IMR-90 (cell line): ENCODE measurements at regions not wholly inside any gene's neighbourhood (a gene's known extent, or its start where the extent isn't known, plus 50 kb on each side); places are given as distances from the start of the nearest gene placed in this dataset.
"Not testable (repeated sequence)": the region's sequence is repeated elsewhere in the genome, so short reads cannot be mapped to it uniquely, and the experiment has no call there.

Experiments used
- ATAC-seq: fragments of 200-7000 bp; cut with Tn5 transposase; 2 replicates; pipeline ENCODE4 v1.9.1; 2020; ENCODE audit warnings: low read depth, mild to moderate bottlenecking, moderate library complexity
- BruUV-seq: library from RNA; stranded (reverse); fragments of 400-500 nt; replicated peaks from 2 replicates; lab custom pipeline; 2021; lab: Mats Ljungman, UMichigan
- CTCF ChIA-PET: fragments of 300-600 bp; formaldehyde crosslinking; extraction: SDS; loops from one replicate; lab custom pipeline; 2021; ENCODE audit warnings: antibody characterized with exemption; lab: Yijun Ruan, JAX
- POLR2A ChIA-PET: fragments of 300-600 bp; sonication (Branson Sonifier 250); formaldehyde crosslinking; loops from one replicate; lab custom pipeline; 2022; ENCODE audit warnings: antibody characterized with exemption; ENCODE audit not compliant: unreplicated experiment; lab: Charles Lee
- DNase-seq: peaks from one replicate; pipeline ENCODE4 v3.0.0; 2013
- H2AFZ ChIP-seq: replicated peaks from 2 replicates; pipeline ENCODE3; 2013; ENCODE audit warnings: low read length, mild to moderate bottlenecking; ENCODE audit not compliant: poor library complexity
- H2AK5ac ChIP-seq: 2 replicates; pipeline ENCODE4 v1.6.1; 2013; ENCODE audit warnings: low read depth, low read length, inconsistent platforms
- H2AK9ac ChIP-seq: replicated peaks from 2 replicates; pipeline ENCODE3; 2013; ENCODE audit warnings: mild to moderate bottlenecking, low read depth, low read length, moderate library complexity; ENCODE audit not compliant: poor library complexity
- H2BK120ac ChIP-seq: 2 replicates; pipeline ENCODE4 v1.6.1; 2013; ENCODE audit warnings: low read depth, low read length, inconsistent platforms
- H2BK15ac ChIP-seq: 3 replicates; pipeline ENCODE4 v1.6.1; 2013; ENCODE audit warnings: low read depth, low read length, inconsistent platforms
- H2BK20ac ChIP-seq: 2 replicates; pipeline ENCODE4 v1.6.1; 2013; ENCODE audit warnings: low read depth, mild to moderate bottlenecking, inconsistent platforms, low read length, moderate library complexity
- H2BK5ac ChIP-seq: 2 replicates; pipeline ENCODE4 v1.6.1; 2013; ENCODE audit warnings: mild to moderate bottlenecking, low read depth, low read length, inconsistent platforms; ENCODE audit not compliant: poor library complexity, severe bottlenecking
- H3K14ac ChIP-seq: replicated peaks from 2 replicates; pipeline ENCODE4 v1.6.1; 2013; ENCODE audit warnings: low read depth, low read length, inconsistent platforms
- H3K18ac ChIP-seq: 2 replicates; pipeline ENCODE4 v1.6.1; 2013; ENCODE audit warnings: low read depth, low read length, control low read depth
- H3K23ac ChIP-seq: 2 replicates; pipeline ENCODE4 v1.6.1; 2013; ENCODE audit warnings: low read depth, low read length, inconsistent platforms
- H3K27ac ChIP-seq: 2 replicates; pipeline ENCODE4 v1.5.1; 2013; ENCODE audit warnings: mild to moderate bottlenecking, control low read depth, low read length; ENCODE audit not compliant: insufficient read depth
- H3K27me3 ChIP-seq: 2 replicates; pipeline ENCODE4 v1.6.1; 2013; ENCODE audit warnings: low read length; ENCODE audit not compliant: control insufficient read depth, insufficient read depth
- H3K36me3 ChIP-seq: 2 replicates; pipeline ENCODE4 v1.6.1; 2013; ENCODE audit warnings: low read length, mixed read lengths; ENCODE audit not compliant: control insufficient read depth, insufficient read depth
- H3K4ac ChIP-seq: 2 replicates; pipeline ENCODE4 v1.6.1; 2013; ENCODE audit warnings: low read depth, low read length, inconsistent platforms
- H3K4me1 ChIP-seq: 2 replicates; pipeline ENCODE4 v1.6.1; 2013; ENCODE audit warnings: low read length, mixed read lengths; ENCODE audit not compliant: control insufficient read depth, insufficient read depth
- H3K4me2 ChIP-seq: 2 replicates; pipeline ENCODE4 v1.6.1; 2013; ENCODE audit warnings: low read depth, mild to moderate bottlenecking, control low read depth, low read length, moderate library complexity
- H3K4me3 ChIP-seq: 2 replicates; pipeline ENCODE4 v1.5.1; 2013; ENCODE audit warnings: low read depth, mild to moderate bottlenecking, control low read depth, low read length, moderate library complexity; ENCODE audit not compliant: insufficient read depth
- H3K56ac ChIP-seq: 2 replicates; pipeline ENCODE4 v1.6.1; 2013; ENCODE audit warnings: low read length, inconsistent platforms; ENCODE audit not compliant: insufficient read depth; ENCODE audit errors: extremely low read depth
- H3K79me1 ChIP-seq, 2 experiments: 2 replicates each; pipeline ENCODE4 v1.6.1; 2013; ENCODE audit warnings: low read length in 2 of 2, inconsistent platforms in 1 of 2, low read depth in 1 of 2
- H3K9ac ChIP-seq: 2 replicates; pipeline ENCODE4 v1.6.1; 2013; ENCODE audit warnings: low read depth, low read length, control low read depth
- H3K9me1 ChIP-seq: 2 replicates; pipeline ENCODE4 v1.6.1; 2013; ENCODE audit warnings: low read length, inconsistent platforms; ENCODE audit not compliant: insufficient read depth
- H3K9me3 ChIP-seq: 2 replicates; pipeline ENCODE4 v1.6.1; 2013; ENCODE audit warnings: low read length; ENCODE audit not compliant: control insufficient read depth, insufficient read depth
- H4K20me1 ChIP-seq: 2 replicates; pipeline ENCODE4 v1.6.1; 2013; ENCODE audit warnings: low read length, inconsistent platforms; ENCODE audit not compliant: insufficient read depth
- H4K5ac ChIP-seq: 2 replicates; pipeline ENCODE4 v1.6.1; 2013; ENCODE audit warnings: mild to moderate bottlenecking, low read depth, low read length, control low read depth
- H4K8ac ChIP-seq, 2 experiments: 2 replicates each; pipeline ENCODE4 v1.6.1; 2013; ENCODE audit warnings: low read depth in 2 of 2, low read length in 2 of 2, control low read depth in 1 of 2, inconsistent platforms in 1 of 2
- H4K91ac ChIP-seq: 2 replicates; pipeline ENCODE4 v1.6.1; 2013; ENCODE audit warnings: low read depth, low read length, inconsistent platforms; ENCODE audit not compliant: insufficient read depth
- WGBS, 2 experiments: methylation state at CpG; one replicate each; pipeline versions ENCODE4 v1.1.5 to v1.1.7; 2013; ENCODE audit warnings: missing lambda C conversion rate in 2 of 2; ENCODE audit not compliant: insufficient read length in 1 of 2; ENCODE audit errors: extremely low coverage in 2 of 2; 5-methylcytosine and 5-hydroxymethylcytosine counted together
- dilution Hi-C: fragments of 300-500 bp; cut with HindIII; formaldehyde crosslinking; loops from one replicate; pipeline ENCODE4 v1.14.3; 2018; ENCODE audit warnings: low sequenced_read_pairs; ENCODE audit not compliant: unreplicated experiment
- in situ Hi-C: fragments of 300-500 bp; cut with MboI; formaldehyde crosslinking; loops from 3 replicates; pipeline ENCODE4 v1.14.3; 2019; ENCODE audit warnings: low sequenced_read_pairs, inconsistent platforms, mixed read lengths
- intact Hi-C: fragments of 100-400 bp; cut with micrococcal nuclease; formaldehyde crosslinking; loops from 2 replicates; pipeline ENCODE4 v1.10.0; 2022

- H3K4me1 ChIP-seq, H3K27me3 ChIP-seq, H2BK20ac ChIP-seq, H4K20me1 ChIP-seq, H3K4me2 ChIP-seq, H3K4me3 ChIP-seq, H3K9me1 ChIP-seq, H3K56ac ChIP-seq, BruUV-seq, H2AK5ac ChIP-seq, dilution Hi-C loops, H3K23ac ChIP-seq, H2BK120ac ChIP-seq, ATAC-seq, H4K8ac ChIP-seq, H2BK15ac ChIP-seq, H3K27ac ChIP-seq, H3K9ac ChIP-seq, H3K4ac ChIP-seq, intact Hi-C loops, H2AK9ac ChIP-seq, H3K14ac ChIP-seq, H4K5ac ChIP-seq, H3K36me3 ChIP-seq, CTCF ChIA-PET, H2AFZ ChIP-seq, POLR2A ChIA-PET, H3K79me1 ChIP-seq, H2BK5ac ChIP-seq, H3K18ac ChIP-seq, H3K9me3 ChIP-seq, DNase-seq, H4K91ac ChIP-seq: not testable (repeated sequence)
- 85% methylated on average over 2 of the region's 7 CpGs; no CpG with 5 or more reads in 1 of the 2 experiments for WGBS, 2 experiments
- in situ Hi-C loops, result loop anchor here (10.0 to 25.0 kb wide), 2 partner anchors 695 to 1122 kb away; no protein-coding TSS in a partner anchor
Measured at GRCh38 chr9:78442577-78442976, 145.7 kb downstream of the PSAT1 start.
